ENCODE measurements at regions not wholly inside any gene's neighbourhood (a gene's known extent, or its start where the extent isn't known, plus 50 kb on each side); places are given as distances from the start of the nearest gene placed in this dataset.
"Not testable (repeated sequence)": the region's sequence is repeated elsewhere in the genome, so short reads cannot be mapped to it uniquely, and the experiment has no call there.

GRCh38 chr2:190150413-190150812 is 87.9 kb upstream of the MSTN start:
- no peaks in the 10 kb centered on the region for H3K4me1 Mint-ChIP-seq
- no peak for ATAC-seq
- intact Hi-C loops (cut with DNase I, micrococcal nuclease), result no loop called here
- H3K27me3 Mint-ChIP-seq, result no peaks in the 10 kb centered on the region
- peaks cover 20% of the 10 kb centered on the region for H3K9me3 Mint-ChIP-seq (ENCODE audit: low read depth)
- H3K36me3 Mint-ChIP-seq (ENCODE audit: low read depth), result no peaks in the 10 kb centered on the region
- no peak for DNase-seq
- H3K4me3 Mint-ChIP-seq, result no peak overlapping the region
- ChIA-PET CTCF (interaction anchor here (0.7 kb wide), 1 partner anchor 132 kb away, joined by 3 read pairs; no protein-coding TSS in a partner anchor), POLR2A (no interaction called here)
- H3K27ac Mint-ChIP-seq, result no peak overlapping the region

DNA sequence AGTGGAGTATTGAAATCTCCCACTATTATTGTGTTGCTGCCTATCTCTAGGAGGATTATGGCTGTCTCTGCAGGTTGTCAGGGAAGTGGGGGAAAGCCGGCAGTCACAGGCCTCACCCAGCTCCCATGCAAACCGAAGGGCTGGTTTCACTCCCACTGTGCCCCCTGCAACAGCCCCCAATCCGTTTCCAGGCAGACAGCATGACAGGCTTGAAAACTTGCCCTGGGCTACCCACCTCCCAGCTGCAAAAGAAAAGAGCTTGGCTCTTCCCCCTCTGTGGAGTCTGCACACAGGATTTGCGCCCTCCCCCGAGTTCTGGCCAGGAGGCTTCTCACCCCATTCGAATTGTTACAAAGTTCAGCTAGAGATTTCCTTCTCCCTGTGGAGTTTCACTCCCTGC is 87.4 kb upstream of the MSTN start:
- H3K27ac Mint-ChIP-seq, result no peak overlapping the region
- DNase-seq, result no peak
- intact Hi-C loops (cut with DNase I, micrococcal nuclease), result no loop called here
- H3K4me3 Mint-ChIP-seq, result no peak overlapping the region
- H3K9me3 Mint-ChIP-seq (ENCODE audit: low read depth), result peaks cover 20% of the 10 kb centered on the region
- POLR2A ChIA-PET, result no interaction called here
- CTCF ChIA-PET, result no interaction called here
- H3K4me1 Mint-ChIP-seq, result no peaks in the 10 kb centered on the region
- H3K27me3 Mint-ChIP-seq, result no peaks in the 10 kb centered on the region
- H3K36me3 Mint-ChIP-seq (ENCODE audit: low read depth), result no peaks in the 10 kb centered on the region
- ATAC-seq, result no peak

DNA sequence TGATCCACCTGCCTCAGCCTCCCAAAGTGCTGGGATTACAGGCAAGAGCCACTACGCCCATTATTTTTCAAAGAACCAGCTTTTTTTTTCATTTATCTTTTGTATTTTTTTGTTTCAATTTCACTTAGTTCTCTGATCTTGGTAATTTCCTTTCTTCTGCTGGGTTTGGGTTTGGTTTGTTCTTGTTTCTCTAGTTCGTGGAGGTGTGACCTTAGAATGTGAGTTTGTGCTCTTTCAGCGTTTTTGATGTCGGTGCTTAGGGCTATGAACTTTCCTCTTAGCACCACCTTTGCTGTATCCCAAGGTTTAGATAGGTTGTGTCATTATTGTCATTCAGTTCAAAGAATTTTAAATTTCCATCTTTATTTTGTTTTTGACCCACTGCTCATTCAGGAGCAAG is 86.7 kb upstream of the MSTN start:
- no peak overlapping the region for H3K4me3 Mint-ChIP-seq
- no peak overlapping the region for H3K27ac Mint-ChIP-seq
- no peak for DNase-seq
- no peaks in the 10 kb centered on the region for H3K27me3 Mint-ChIP-seq
- intact Hi-C loops (cut with DNase I, micrococcal nuclease), result no loop called here
- no peaks in the 10 kb centered on the region for H3K36me3 Mint-ChIP-seq (ENCODE audit: low read depth)
- H3K9me3 Mint-ChIP-seq (ENCODE audit: low read depth), result peaks cover 20% of the 10 kb centered on the region
- ATAC-seq, result no peak
- H3K4me1 Mint-ChIP-seq, result no peaks in the 10 kb centered on the region
- ChIA-PET CTCF (no interaction called here), POLR2A (no interaction called here)

- POLR2A ChIA-PET; H3K36me3 Mint-ChIP-seq (ENCODE audit: low read depth); H3K27ac Mint-ChIP-seq; DNase-seq; H3K27me3 Mint-ChIP-seq; intact Hi-C loops (cut with DNase I, micrococcal nuclease); H3K4me3 Mint-ChIP-seq; ATAC-seq; H3K4me1 Mint-ChIP-seq: not testable (repeated sequence)
- CTCF ChIA-PET, result interaction anchor here (0.5 kb wide), 1 partner anchor 140 kb away, joined by 3 read pairs; no protein-coding TSS in a partner anchor
- H3K9me3 Mint-ChIP-seq (ENCODE audit: low read depth), result peaks cover 26% of the 10 kb centered on the region
These were observed 83.6 kb upstream of the MSTN start for GRCh38 chr2:190146109-190146508.

DNA sequence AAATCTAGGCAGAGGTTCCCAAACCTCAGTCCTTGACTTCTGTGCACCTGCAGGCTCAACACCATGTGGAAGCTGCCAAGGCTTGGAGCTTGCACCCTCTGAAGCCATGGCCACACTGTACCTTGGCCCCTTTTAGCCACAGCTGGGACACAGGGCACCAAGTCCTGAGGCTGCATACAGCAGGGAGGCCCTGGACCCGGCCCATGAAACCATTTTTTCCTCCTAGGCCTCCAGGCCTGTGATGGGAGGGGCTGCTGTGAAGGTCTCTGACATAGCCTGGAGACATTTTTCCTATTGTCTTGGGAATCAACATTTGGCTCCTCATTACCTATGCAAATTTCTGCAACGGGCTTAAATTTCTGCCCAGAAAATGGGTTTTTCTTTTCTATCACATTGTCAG is 77.9 kb upstream of the MSTN start:
- ATAC-seq; POLR2A ChIA-PET; H3K4me3 Mint-ChIP-seq; H3K27me3 Mint-ChIP-seq; H3K27ac Mint-ChIP-seq; DNase-seq; H3K4me1 Mint-ChIP-seq; H3K36me3 Mint-ChIP-seq (ENCODE audit: low read depth); intact Hi-C loops (cut with DNase I, micrococcal nuclease): not testable (repeated sequence)
- peaks cover 36% of the 10 kb centered on the region for H3K9me3 Mint-ChIP-seq (ENCODE audit: low read depth)
- CTCF ChIA-PET, result interaction anchor here (0.6 kb wide), 2 partner anchors 121 to 155 kb away, joined by 3 read pairs; no protein-coding TSS in a partner anchor

GRCh38 chr2:190139371-190139770 is 76.8 kb upstream of the MSTN start:
- Mint-ChIP-seq H3K4me3 (no peak overlapping the region), H3K27ac (no peak overlapping the region), H3K9me3 (ENCODE audit: low read depth) (peaks cover 36% of the 10 kb centered on the region), H3K27me3 (no peaks in the 10 kb centered on the region), H3K36me3 (ENCODE audit: low read depth) (no peaks in the 10 kb centered on the region), H3K4me1 (no peaks in the 10 kb centered on the region)
- ATAC-seq, result no peak
- ChIA-PET CTCF (no interaction called here), POLR2A (no interaction called here)
- DNase-seq, result no peak
- intact Hi-C loops (cut with DNase I, micrococcal nuclease), result no loop called here

GRCh38 chr2:190138032-190138431 is 75.5 kb upstream of the MSTN start:
- Mint-ChIP-seq H3K36me3 (ENCODE audit: low read depth) (no peaks in the 10 kb centered on the region), H3K27me3 (no peaks in the 10 kb centered on the region), H3K9me3 (ENCODE audit: low read depth) (peaks cover 36% of the 10 kb centered on the region), H3K27ac (no peak overlapping the region), H3K4me3 (no peak overlapping the region), H3K4me1 (no peaks in the 10 kb centered on the region)
- intact Hi-C loops (cut with DNase I, micrococcal nuclease), result no loop called here
- ChIA-PET CTCF (interaction anchor here (0.8 to 2.2 kb wide), 4 partner anchors 11 to 21 kb away, joined by 3 to 8 read pairs (median 4); no protein-coding TSS in a partner anchor), POLR2A (no interaction called here)
- ATAC-seq, result no peak
- no peak for DNase-seq

- H3K4me1 Mint-ChIP-seq, result no peaks in the 10 kb centered on the region
These were observed 75.0 kb upstream of the MSTN start for GRCh38 chr2:190137561-190137960.

DNA sequence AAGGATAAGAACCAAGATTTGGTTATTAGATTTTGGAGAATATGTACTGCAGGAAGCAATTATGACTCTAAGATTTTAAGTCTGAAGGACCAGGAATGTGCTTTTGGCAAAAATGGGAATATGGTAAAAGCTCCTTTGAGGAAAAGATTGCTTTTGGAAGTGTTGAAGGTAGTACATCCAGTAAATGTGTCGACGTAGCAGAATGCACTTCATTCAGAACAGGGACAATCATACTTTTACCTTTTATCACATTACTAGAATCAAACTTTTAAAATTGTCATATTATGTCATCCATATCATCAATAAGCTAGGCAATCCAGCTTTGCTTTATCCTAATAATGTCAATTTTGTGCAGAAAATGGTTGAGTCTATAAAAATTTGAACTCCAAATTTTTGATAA is 74.3 kb upstream of the MSTN start:
- H3K27ac Mint-ChIP-seq, result no peak overlapping the region
- intact Hi-C loops (cut with DNase I, micrococcal nuclease), result no loop called here
- DNase-seq (no peak), ATAC-seq (no peak)
- POLR2A ChIA-PET, result no interaction called here
- CTCF ChIA-PET, result interaction anchor here (1.1 to 2.2 kb wide), 2 partner anchors 12 to 19 kb away, joined by 4 to 8 read pairs; no protein-coding TSS in a partner anchor
- no peaks in the 10 kb centered on the region for H3K27me3 Mint-ChIP-seq
- no peaks in the 10 kb centered on the region for H3K4me1 Mint-ChIP-seq
- H3K36me3 Mint-ChIP-seq (ENCODE audit: low read depth), result no peaks in the 10 kb centered on the region
- no peak overlapping the region for H3K4me3 Mint-ChIP-seq
- peaks cover 31% of the 10 kb centered on the region for H3K9me3 Mint-ChIP-seq (ENCODE audit: low read depth)

More at GRCh38 chr2:190137561-190137960, 75.0 kb upstream of the MSTN start:
- Mint-ChIP-seq H3K27me3 (no peaks in the 10 kb centered on the region), H3K36me3 (ENCODE audit: low read depth) (no peaks in the 10 kb centered on the region), H3K27ac (no peak overlapping the region), H3K9me3 (ENCODE audit: low read depth) (peaks cover 36% of the 10 kb centered on the region), H3K4me3 (no peak overlapping the region)
- intact Hi-C loops (cut with DNase I, micrococcal nuclease), result no loop called here
- CTCF ChIA-PET, result interaction anchor here (1.1 to 2.2 kb wide), 3 partner anchors 13 to 20 kb away, joined by 3 to 8 read pairs (median 4); no protein-coding TSS in a partner anchor
- no peak for DNase-seq
- POLR2A ChIA-PET, result no interaction called here
- no peak for ATAC-seq

DNA sequence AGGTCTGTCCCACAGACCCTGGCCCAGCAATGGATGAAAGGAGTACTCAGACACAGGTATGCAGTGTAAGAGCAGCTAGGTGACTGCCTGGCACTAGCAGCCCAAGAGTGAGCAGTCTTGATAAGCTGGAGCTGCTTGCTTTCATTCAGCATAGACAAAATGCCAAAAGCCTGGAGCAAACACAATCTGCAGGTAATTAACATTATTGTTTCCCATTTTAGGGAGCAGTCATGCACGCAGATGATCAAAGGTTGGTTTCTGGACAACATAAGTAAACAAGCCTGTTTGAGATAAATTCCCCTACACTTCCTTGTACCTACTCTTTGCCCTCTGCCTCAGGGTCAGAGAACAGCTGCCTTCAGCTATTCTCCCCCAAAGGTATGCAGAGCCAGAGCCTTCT is 73.7 kb upstream of the MSTN start:
- ChIA-PET CTCF (no interaction called here), POLR2A (no interaction called here)
- H3K4me1 Mint-ChIP-seq, result no peaks in the 10 kb centered on the region
- DNase-seq (no peak), ATAC-seq (no peak)
- intact Hi-C loops (cut with DNase I, micrococcal nuclease), result no loop called here
- H3K4me3 Mint-ChIP-seq, result no peak overlapping the region
- H3K27me3 Mint-ChIP-seq, result no peaks in the 10 kb centered on the region
- H3K27ac Mint-ChIP-seq, result no peak overlapping the region
- no peaks in the 10 kb centered on the region for H3K36me3 Mint-ChIP-seq (ENCODE audit: low read depth)
- peaks cover 28% of the 10 kb centered on the region for H3K9me3 Mint-ChIP-seq (ENCODE audit: low read depth)

- Mint-ChIP-seq H3K27ac (no peak overlapping the region), H3K4me3 (no peak overlapping the region), H3K27me3 (no peaks in the 10 kb centered on the region), H3K4me1 (no peaks in the 10 kb centered on the region), H3K9me3 (ENCODE audit: low read depth) (no peaks in the 10 kb centered on the region), H3K36me3 (ENCODE audit: low read depth) (no peaks in the 10 kb centered on the region)
- POLR2A ChIA-PET, result no interaction called here
- no peak for ATAC-seq
- no peak for DNase-seq
- CTCF ChIA-PET, result interaction anchor here (1.1 kb wide), 1 partner anchor 247 kb away, joined by 3 read pairs; no protein-coding TSS in a partner anchor
- intact Hi-C loops (cut with DNase I, micrococcal nuclease), result no loop called here
These were observed 67.1 kb upstream of the MSTN start for GRCh38 chr2:190129421-190130199.

DNA sequence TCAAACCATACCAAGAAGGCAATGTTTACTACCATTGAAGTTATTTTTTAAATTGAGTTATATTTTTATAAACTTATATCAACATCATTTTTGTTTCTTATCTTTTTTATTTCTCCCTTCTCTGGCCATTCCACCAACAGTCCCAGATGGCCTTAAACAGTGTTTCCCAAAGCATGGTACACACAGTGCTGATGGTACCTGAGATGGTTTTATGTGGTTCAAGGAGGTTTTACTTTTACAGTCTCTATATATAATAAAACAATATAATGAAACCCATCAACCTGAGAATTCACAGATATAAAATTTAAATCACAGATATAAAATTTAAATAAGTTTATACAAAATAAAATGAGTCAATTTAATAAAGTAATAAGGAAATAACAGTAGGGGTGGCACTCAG is 65.1 kb upstream of the MSTN start:
- intact Hi-C loops (cut with DNase I, micrococcal nuclease), result no loop called here
- no peaks in the 10 kb centered on the region for H3K4me1 Mint-ChIP-seq
- no peak overlapping the region for H3K4me3 Mint-ChIP-seq
- CTCF ChIA-PET, result interaction anchor here (0.9 to 1.3 kb wide), 2 partner anchors 11 to 49 kb away, joined by 3 read pairs; no protein-coding TSS in a partner anchor
- H3K27me3 Mint-ChIP-seq, result no peaks in the 10 kb centered on the region
- no peak for DNase-seq
- H3K9me3 Mint-ChIP-seq (ENCODE audit: low read depth), result no peaks in the 10 kb centered on the region
- POLR2A ChIA-PET, result no interaction called here
- no peak overlapping the region for H3K27ac Mint-ChIP-seq
- ATAC-seq, result no peak
- no peaks in the 10 kb centered on the region for H3K36me3 Mint-ChIP-seq (ENCODE audit: low read depth)

Data from activated CD4-positive, alpha-beta T cell treated with anti-CD3 and anti-CD28 coated beads for 36 hours (primary cell).